AG04449 (cell line): ENCODE measurements at regions not wholly inside any gene's neighbourhood (a gene's known extent, or its start where the extent isn't known, plus 50 kb on each side); places are given as distances from the start of the nearest gene placed in this dataset.

Experiments
- CTCF ChIA-PET: fragments of 350-600 bp; formaldehyde crosslinking; extraction: SDS; loops from one replicate; lab custom pipeline; 2021; ENCODE audit warnings: antibody characterized with exemption; lab: Yijun Ruan, JAX
- POLR2A ChIA-PET: fragments of 400-600, 350-600 bp; formaldehyde crosslinking; extraction: SDS; loops from one replicate; lab custom pipeline; 2020; ENCODE audit warnings: antibody characterized with exemption, inconsistent platforms; lab: Yijun Ruan, JAX
- DNase-seq: peaks from one replicate; pipeline ENCODE4 v3.0.0-alpha.2; 2010; ENCODE audit warnings: low read depth, low spot score
- H3K4me3 ChIP-seq: 2 replicates; pipeline ENCODE4 v1.5.1; 2011; ENCODE audit warnings: low read depth, mild to moderate bottlenecking, control low read depth, low read length
- CTCF ChIP-seq: IDR thresholded peaks from one replicate; pipeline ENCODE4 v1.5.1; 2011; ENCODE audit warnings: mild to moderate bottlenecking, moderate library complexity, low read length, control low read depth, inconsistent platforms; ENCODE audit not compliant: insufficient read depth; ENCODE audit errors: missing control alignments

GRCh38 chr2:11008773-11009172, 97.0 kb downstream of the KCNF1 start:
- no peak overlapping the region for H3K4me3 ChIP-seq
- ChIA-PET CTCF (interaction anchor here (1.3 kb wide), 1 partner anchor 124 kb away, joined by 3 read pairs; a partner anchor contains a TSS), POLR2A (no interaction called here)
- DNase-seq: no peak
- no peak for TF ChIP-seq CTCF

GRCh38 chr2:11009176-11009575, 97.4 kb downstream of the KCNF1 start:
- CTCF ChIA-PET: interaction anchor here (1.3 kb wide), 1 partner anchor 124 kb away, joined by 3 read pairs; a partner anchor contains a TSS
- POLR2A ChIA-PET: no interaction called here
- no peak for DNase-seq
- H3K4me3 ChIP-seq: no peak overlapping the region
- no peak for TF ChIP-seq CTCF

GRCh38 chr2:11009891-11010290, 98.2 kb downstream of the KCNF1 start:
- POLR2A ChIA-PET: no interaction called here

GRCh38 chr2:11011359-11011758, 99.6 kb downstream of the KCNF1 start:
- POLR2A ChIA-PET: interaction anchor here (0.6 kb wide), 1 partner anchor 113 kb away, joined by 3 read pairs; no protein-coding TSS in a partner anchor
- TF ChIP-seq CTCF: no peak

More at GRCh38 chr2:11009891-11010290, 98.2 kb downstream of the KCNF1 start:
- no peak for DNase-seq
- no peak overlapping the region for H3K4me3 ChIP-seq
- CTCF ChIA-PET: interaction anchor here (1.3 kb wide), 1 partner anchor 123 kb away, joined by 3 read pairs; a partner anchor contains a TSS
- TF ChIP-seq CTCF: no peak

GRCh38 chr2:11012131-11012693, 100.5 kb downstream of the KCNF1 start:
- no peak for DNase-seq
- ChIA-PET CTCF (no interaction called here), POLR2A (no interaction called here)
- H3K4me3 ChIP-seq: no peak overlapping the region
- no peak for TF ChIP-seq CTCF

More at GRCh38 chr2:11011359-11011758, 99.6 kb downstream of the KCNF1 start:
- no peak overlapping the region for H3K4me3 ChIP-seq
- CTCF ChIA-PET: no interaction called here
- no peak for DNase-seq

- TF ChIP-seq CTCF: no peak
- ChIA-PET POLR2A (no interaction called here), CTCF (no interaction called here)
- no peak overlapping the region for H3K4me3 ChIP-seq
- DNase-seq: no peak
Observed at GRCh38 chr2:11013196-11013595, 101.5 kb downstream of the KCNF1 start.
